Cardiac fibroblast (primary cell): ENCODE measurements at regions not wholly inside any gene's neighbourhood (a gene's known extent, or its start where the extent isn't known, plus 50 kb on each side); places are given as distances from the start of the nearest gene placed in this dataset.

Experiments
- DNase-seq, 2 donors: peaks; one replicate each; pipeline versions ENCODE4 v3.0.0 to v3.0.0-alpha.2; 2010; ENCODE audit warnings: low read depth in 2 of 2
- H3K4me3 ChIP-seq, 2 donors: replicated peaks in 1 of 2; 1 replicate in 1 of 2; 2 replicates in 1 of 2; pipeline ENCODE4 v1.5.1; 2011; ENCODE audit warnings: low read depth in 2 of 2, low read length in 2 of 2, mild to moderate bottlenecking in 2 of 2, moderate library complexity in 1 of 2
- TF ChIP-seq, protein P1 (sequence below): IDR thresholded peaks from one replicate; pipeline ENCODE4 v1.5.1; 2011; ENCODE audit warnings: low read depth, mild to moderate bottlenecking, low read length, inconsistent platforms

DNA sequence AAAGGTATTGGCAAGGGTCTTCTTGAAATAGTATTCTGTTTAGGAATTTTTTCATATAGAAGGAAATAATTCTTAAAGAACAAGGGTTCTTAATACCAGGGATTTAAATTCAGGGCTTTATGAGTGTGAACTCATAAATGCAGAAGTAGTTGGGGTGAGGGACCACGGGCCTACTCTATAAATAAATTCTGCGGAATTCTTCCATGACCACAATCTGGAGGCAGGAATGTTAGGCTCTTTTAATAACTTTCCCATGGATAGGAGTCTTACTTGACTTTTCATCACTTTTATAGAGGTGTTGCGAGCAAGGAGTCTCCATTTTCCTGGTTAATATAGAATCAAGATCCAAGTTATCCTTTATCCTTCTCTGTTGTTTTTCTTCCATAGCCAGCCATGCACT lies 76.7 kb upstream of the SLC4A4 start:
- H3K4me3 ChIP-seq: no peak overlapping the region
- DNase-seq: no peak
- TF ChIP-seq, protein P1, sequence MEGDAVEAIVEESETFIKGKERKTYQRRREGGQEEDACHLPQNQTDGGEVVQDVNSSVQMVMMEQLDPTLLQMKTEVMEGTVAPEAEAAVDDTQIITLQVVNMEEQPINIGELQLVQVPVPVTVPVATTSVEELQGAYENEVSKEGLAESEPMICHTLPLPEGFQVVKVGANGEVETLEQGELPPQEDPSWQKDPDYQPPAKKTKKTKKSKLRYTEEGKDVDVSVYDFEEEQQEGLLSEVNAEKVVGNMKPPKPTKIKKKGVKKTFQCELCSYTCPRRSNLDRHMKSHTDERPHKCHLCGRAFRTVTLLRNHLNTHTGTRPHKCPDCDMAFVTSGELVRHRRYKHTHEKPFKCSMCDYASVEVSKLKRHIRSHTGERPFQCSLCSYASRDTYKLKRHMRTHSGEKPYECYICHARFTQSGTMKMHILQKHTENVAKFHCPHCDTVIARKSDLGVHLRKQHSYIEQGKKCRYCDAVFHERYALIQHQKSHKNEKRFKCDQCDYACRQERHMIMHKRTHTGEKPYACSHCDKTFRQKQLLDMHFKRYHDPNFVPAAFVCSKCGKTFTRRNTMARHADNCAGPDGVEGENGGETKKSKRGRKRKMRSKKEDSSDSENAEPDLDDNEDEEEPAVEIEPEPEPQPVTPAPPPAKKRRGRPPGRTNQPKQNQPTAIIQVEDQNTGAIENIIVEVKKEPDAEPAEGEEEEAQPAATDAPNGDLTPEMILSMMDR: no peak

DNA sequence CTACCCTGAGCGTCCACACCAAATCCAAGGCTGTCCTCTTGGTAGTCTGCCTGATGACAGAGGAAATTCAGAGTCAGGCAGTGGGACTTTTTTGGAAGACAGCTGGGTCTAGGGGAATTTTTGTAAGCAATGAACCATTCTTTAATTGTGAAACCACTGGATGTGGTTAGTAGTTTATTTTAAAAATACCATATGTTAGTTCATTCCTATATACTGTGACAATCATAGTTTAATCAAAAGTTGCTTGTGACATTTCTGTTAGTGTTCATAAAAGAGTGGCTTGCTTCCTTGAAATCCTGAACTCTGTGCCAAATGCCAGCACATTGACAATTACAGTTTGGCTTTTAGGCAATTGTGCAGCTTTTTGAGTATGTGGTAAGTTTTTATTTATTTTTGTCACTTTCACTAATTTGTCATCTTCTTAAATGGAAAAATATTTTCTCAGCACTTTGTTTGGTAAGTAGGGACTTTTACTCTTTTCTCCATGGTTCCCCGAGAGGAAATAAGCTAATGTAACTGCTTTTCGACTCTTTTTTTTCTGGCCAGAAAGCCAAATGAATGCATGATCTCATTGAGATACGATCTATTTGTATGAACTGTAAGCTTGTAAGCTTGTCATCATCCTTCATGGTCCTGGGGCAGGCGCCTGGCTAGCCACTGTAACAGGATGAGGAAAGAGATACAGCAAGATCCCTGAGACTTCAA lies 72.6 kb upstream of the SLC4A4 start:
- DNase-seq: peak; percentile 49 to 63
- TF ChIP-seq, protein P1: no peak

GRCh38 chr4:71267244-71267643 lies 71.6 kb upstream of the SLC4A4 start:
- TF ChIP-seq, protein P1: no peak
- no peak overlapping the region for H3K4me3 ChIP-seq
- no peak for DNase-seq

More for the DNA sequence above, 72.6 kb upstream of the SLC4A4 start:
- H3K4me3 ChIP-seq: no peak overlapping the region

DNA sequence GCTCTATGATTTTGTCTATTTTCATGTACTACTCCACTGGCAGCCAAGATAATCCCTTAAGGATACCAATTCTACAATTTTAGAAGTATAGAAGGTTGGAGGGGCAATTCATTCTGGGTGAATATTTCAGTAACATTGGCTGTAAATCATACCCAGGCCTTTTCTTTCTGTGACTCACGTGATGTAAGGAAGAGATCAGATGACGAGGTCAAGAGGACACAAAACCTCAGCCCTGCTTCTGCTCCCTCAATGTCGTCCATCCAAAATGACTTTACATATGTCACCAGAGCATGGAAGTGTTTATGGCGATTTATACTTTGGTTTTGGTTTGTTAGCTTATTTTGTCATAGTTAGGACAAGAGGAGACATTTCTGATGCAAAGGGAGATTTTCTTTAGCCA lies 70.7 kb upstream of the SLC4A4 start:
- H3K4me3 ChIP-seq: no peak overlapping the region
- no peak for DNase-seq
- TF ChIP-seq, protein P1: no peak

GRCh38 chr4:71269233-71269632 lies 69.6 kb upstream of the SLC4A4 start:
- TF ChIP-seq, protein P1: no peak
- no peak overlapping the region for H3K4me3 ChIP-seq
- no peak for DNase-seq

DNA sequence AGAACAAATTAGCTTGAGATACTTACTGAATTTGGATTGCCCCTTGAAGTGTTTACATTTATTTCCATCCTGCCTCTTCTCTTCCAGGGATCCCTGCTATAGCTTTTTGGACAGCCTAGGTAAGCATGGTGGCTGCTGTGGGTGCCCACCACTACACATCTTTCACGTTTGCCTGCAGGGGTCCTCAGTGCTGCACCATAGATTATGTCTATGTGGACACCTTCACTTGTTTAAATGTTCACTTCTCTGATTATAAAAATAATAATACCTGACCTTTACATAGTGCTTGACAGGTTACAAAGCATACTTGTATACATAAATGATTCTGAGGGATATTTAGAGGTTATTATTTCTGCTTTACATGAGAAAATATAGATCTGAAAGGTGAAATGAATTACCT lies 67.9 kb upstream of the SLC4A4 start:
- TF ChIP-seq, protein P1: peak; percentile 43
- peak; percentile 52 to 53 for DNase-seq

GRCh38 chr4:71272976-71273375 lies 65.8 kb upstream of the SLC4A4 start:
- TF ChIP-seq, protein P1: no peak
- H3K4me3 ChIP-seq: no peak overlapping the region
- no peak for DNase-seq

More for the DNA sequence above, 67.9 kb upstream of the SLC4A4 start:
- no peak overlapping the region for H3K4me3 ChIP-seq
